ENCODE measurements at regions not wholly inside any gene's neighbourhood (a gene's known extent, or its start where the extent isn't known, plus 50 kb on each side); places are given as distances from the start of the nearest gene placed in this dataset.
A peak's percentile ranks its signal among the peaks of the same experiment; 100 is the strongest.

DNA sequence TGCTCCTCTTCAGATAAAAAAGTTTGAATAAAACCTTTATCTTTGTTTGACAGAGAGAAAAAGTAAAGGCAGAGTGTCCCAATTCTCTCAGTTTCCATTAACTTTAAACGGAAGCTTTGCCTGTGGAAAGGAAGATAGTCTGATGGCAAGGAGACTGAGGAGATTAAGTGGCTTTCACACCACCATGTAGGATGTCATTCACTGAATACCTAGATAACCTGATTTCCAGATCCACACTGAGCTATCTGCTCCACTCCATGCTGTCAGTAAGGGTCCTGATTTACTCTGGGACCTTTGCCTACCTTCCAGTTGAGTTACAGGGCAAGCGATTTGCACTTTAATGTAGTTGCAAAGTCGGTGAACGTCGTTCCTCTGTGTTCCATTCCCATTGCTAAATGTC, 233.4 kb upstream of the TBL1XR1 start:
- BruUV-seq (replicated peaks), result no TSS peak
- dilution Hi-C loops (cut with MboI; ENCODE audit: extremely low pct_ligation_motif_present, low sequenced_read_pairs) (no loop called here), intact Hi-C loops (cut with micrococcal nuclease) (loop anchor here (5.0 kb wide), 1 partner anchor 233 kb away; the partner anchor contains the start of gene TBL1XR1)
- Histone ChIP-seq H3K9me1 (replicated peaks; ENCODE audit: control insufficient read depth, extremely low read depth, insufficient read depth, low read length) (no peaks in the 10 kb centered on the region), H3K9ac (replicated peaks; ENCODE audit: extremely low read depth, insufficient read depth, low read length) (no peak overlapping the region), H4K20me1 (replicated peaks; ENCODE audit: control insufficient read depth, extremely low read depth, insufficient read depth, low read length) (no peaks in the 10 kb centered on the region), H3K4me2 (ENCODE audit: insufficient read depth, low read length) (no peak overlapping the region), H3K27ac (ENCODE audit: insufficient read depth, low read depth, low read length) (no peak overlapping the region), H3K27me3 (ENCODE audit: control insufficient read depth in 2 of 2, insufficient read depth in 2 of 2, low read length in 2 of 2) (no peaks in the 10 kb centered on the region), H3K79me2 (ENCODE audit: control insufficient read depth, insufficient read depth, low read length) (no peaks in the 10 kb centered on the region), H3K4me1 (ENCODE audit: control insufficient read depth, extremely low read depth, insufficient read depth, low read length) (peaks cover 2% of the 10 kb centered on the region), H2AFZ (ENCODE audit: low read depth, low read length) (no peak overlapping the region), H3K36me3 (ENCODE audit: control insufficient read depth in 2 of 2, extremely low read depth in 1 of 2, insufficient read depth in 2 of 2, low read length in 2 of 2) (no peaks in the 10 kb centered on the region), H3K4me3 (replicated peaks in 1 of 3; ENCODE audit: insufficient read depth in 1 of 3, low read depth in 1 of 3, low read length in 3 of 3) (no peak overlapping the region), H3K9me3 (replicated peaks; ENCODE audit: control insufficient read depth, insufficient read depth, low read length) (no peaks in the 10 kb centered on the region)
- TF ChIP-seq POLR2AphosphoS5 (IDR thresholded peaks at IDR 0.05; ENCODE audit: insufficient read depth, low read depth, low read length) (no peak), FOS (IDR thresholded peaks at IDR 0.05; ENCODE audit: borderline replicate concordance, insufficient read depth, low read length) (no peak)
- POLR2A ChIA-PET, result no interaction called here
- DNase-seq (ENCODE audit: low read depth, low spot score) (no peak), FAIRE-seq (no peak)
- CTCF ChIA-PET, result no interaction called here

DNA sequence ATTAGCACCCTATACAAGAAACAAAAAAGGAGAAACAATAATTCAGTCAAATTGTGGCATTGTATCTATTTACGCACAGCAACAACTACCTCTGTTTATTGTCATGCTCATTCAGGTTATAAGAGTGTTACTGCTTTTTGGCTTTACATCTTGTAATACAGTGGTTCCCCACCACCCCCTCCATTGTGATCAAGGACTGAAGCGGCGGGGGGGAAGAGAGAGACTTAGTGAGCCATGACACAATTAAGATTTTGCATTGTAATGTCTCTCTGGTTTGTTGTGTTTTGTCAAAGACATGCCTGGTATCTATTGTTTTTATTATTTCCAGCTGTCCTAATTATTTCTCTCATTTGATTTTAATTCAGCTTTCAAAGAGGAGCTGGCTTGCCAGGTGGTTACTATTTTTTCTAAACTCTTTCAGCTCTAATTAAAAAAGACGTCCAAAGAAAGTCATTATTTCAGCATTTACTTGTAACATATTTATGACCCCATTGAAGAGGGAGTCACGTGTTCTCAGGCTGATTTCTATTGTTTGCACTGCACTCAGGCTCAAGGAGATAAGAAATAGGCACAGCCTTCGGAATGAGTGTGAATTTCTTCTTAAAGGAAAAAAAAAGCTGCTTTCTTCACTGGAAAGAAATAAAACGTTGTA, 234.4 kb upstream of the TBL1XR1 start:
- DNase-seq (ENCODE audit: low read depth, low spot score), result peak; percentile 81
- Histone ChIP-seq H3K9me3 (replicated peaks; ENCODE audit: control insufficient read depth, insufficient read depth, low read length) (no peaks in the 10 kb centered on the region), H2AFZ (ENCODE audit: low read depth, low read length) (peak overlapping the region; percentile 21), H3K4me3 (replicated peaks in 1 of 3; ENCODE audit: insufficient read depth in 1 of 3, low read depth in 1 of 3, low read length in 3 of 3) (no peak overlapping the region), H3K27ac (ENCODE audit: insufficient read depth, low read depth, low read length) (no peak overlapping the region), H3K4me1 (ENCODE audit: control insufficient read depth, extremely low read depth, insufficient read depth, low read length) (peaks cover 2% of the 10 kb centered on the region), H3K36me3 (ENCODE audit: control insufficient read depth in 2 of 2, extremely low read depth in 1 of 2, insufficient read depth in 2 of 2, low read length in 2 of 2) (no peaks in the 10 kb centered on the region), H3K4me2 (ENCODE audit: insufficient read depth, low read length) (no peak overlapping the region), H3K79me2 (ENCODE audit: control insufficient read depth, insufficient read depth, low read length) (no peaks in the 10 kb centered on the region), H4K20me1 (replicated peaks; ENCODE audit: control insufficient read depth, extremely low read depth, insufficient read depth, low read length) (no peaks in the 10 kb centered on the region), H3K9me1 (replicated peaks; ENCODE audit: control insufficient read depth, extremely low read depth, insufficient read depth, low read length) (no peaks in the 10 kb centered on the region), H3K27me3 (ENCODE audit: control insufficient read depth in 2 of 2, insufficient read depth in 2 of 2, low read length in 2 of 2) (no peaks in the 10 kb centered on the region), H3K9ac (replicated peaks; ENCODE audit: extremely low read depth, insufficient read depth, low read length) (no peak overlapping the region)
- intact Hi-C loops (cut with micrococcal nuclease), result loop anchor here (5.0 kb wide), 1 partner anchor 234 kb away; the partner anchor contains the start of gene TBL1XR1
- ChIA-PET POLR2A (interaction anchor here (0.6 kb wide), 2 partner anchors 113 to 791 kb away, joined by 3 to 5 read pairs; no protein-coding TSS in a partner anchor), CTCF (interaction anchor here (0.6 to 1.1 kb wide), 2 partner anchors 17 to 33 kb away, joined by 3 read pairs; no protein-coding TSS in a partner anchor)
- FAIRE-seq, result peak; percentile 53
- BruUV-seq (replicated peaks), result no TSS peak
- TF ChIP-seq, protein P1, sequence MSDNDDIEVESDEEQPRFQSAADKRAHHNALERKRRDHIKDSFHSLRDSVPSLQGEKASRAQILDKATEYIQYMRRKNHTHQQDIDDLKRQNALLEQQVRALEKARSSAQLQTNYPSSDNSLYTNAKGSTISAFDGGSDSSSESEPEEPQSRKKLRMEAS (IDR thresholded peaks at IDR 0.05; ENCODE audit: insufficient read depth, insufficient read length), result peak; percentile 70
- TF ChIP-seq, protein P2, sequence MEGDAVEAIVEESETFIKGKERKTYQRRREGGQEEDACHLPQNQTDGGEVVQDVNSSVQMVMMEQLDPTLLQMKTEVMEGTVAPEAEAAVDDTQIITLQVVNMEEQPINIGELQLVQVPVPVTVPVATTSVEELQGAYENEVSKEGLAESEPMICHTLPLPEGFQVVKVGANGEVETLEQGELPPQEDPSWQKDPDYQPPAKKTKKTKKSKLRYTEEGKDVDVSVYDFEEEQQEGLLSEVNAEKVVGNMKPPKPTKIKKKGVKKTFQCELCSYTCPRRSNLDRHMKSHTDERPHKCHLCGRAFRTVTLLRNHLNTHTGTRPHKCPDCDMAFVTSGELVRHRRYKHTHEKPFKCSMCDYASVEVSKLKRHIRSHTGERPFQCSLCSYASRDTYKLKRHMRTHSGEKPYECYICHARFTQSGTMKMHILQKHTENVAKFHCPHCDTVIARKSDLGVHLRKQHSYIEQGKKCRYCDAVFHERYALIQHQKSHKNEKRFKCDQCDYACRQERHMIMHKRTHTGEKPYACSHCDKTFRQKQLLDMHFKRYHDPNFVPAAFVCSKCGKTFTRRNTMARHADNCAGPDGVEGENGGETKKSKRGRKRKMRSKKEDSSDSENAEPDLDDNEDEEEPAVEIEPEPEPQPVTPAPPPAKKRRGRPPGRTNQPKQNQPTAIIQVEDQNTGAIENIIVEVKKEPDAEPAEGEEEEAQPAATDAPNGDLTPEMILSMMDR (IDR thresholded peaks at IDR 0.05; ENCODE audit: extremely low read depth in 1 of 2, insufficient read depth in 1 of 2, low read depth in 1 of 2, low read length in 2 of 2), result no peak
- TF ChIP-seq POLR2A (IDR thresholded peaks at IDR 0.05; ENCODE audit: low read depth, low read length) (no peak), GATA2 (IDR thresholded peaks at IDR 0.05; ENCODE audit: insufficient read depth, insufficient read length, low read depth, low read length) (no peak), JUN (IDR thresholded peaks at IDR 0.05; ENCODE audit: borderline replicate concordance, insufficient read depth, insufficient read length, low read depth) (no peak), MYC (IDR thresholded peaks at IDR 0.05; ENCODE audit: low read depth, low read length) (no peak), EZH2 (IDR thresholded peaks at IDR 0.05; ENCODE audit: borderline replicate concordance, low read depth, low read length, severe bottlenecking) (no peak), POLR2AphosphoS5 (IDR thresholded peaks at IDR 0.05; ENCODE audit: insufficient read depth, low read depth, low read length) (no peak)
- dilution Hi-C loops (cut with MboI; ENCODE audit: extremely low pct_ligation_motif_present, low sequenced_read_pairs), result no loop called here
